OCI-LY1 (cell line): ENCODE measurements at regions not wholly inside any gene's neighbourhood (a gene's known extent, or its start where the extent isn't known, plus 50 kb on each side); places are given as distances from the start of the nearest gene placed in this dataset.

Source experiments
- H2AFZ ChIP-seq: fragments of 200-600 bp; sonication (generic), shearing (Covaris generic); 2 replicates; pipeline ENCODE4 v1.6.0; 2014; ENCODE audit warnings: antibody characterized with exemption, mild to moderate bottlenecking, low read length
- H3F3A ChIP-seq: fragments of 200-600 bp; sonication (generic), shearing (Covaris generic); 2 replicates; pipeline ENCODE4 v1.6.0; 2014; ENCODE audit warnings: mild to moderate bottlenecking, antibody characterized with exemption, low read length, moderate library complexity; ENCODE audit not compliant: insufficient read depth
- H3K27ac ChIP-seq: fragments of 200-600 bp; sonication (generic); 2 replicates; pipeline ENCODE4 v1.5.1; 2014; ENCODE audit warnings: low read length, mixed run types, mild to moderate bottlenecking, low read depth; ENCODE audit not compliant: poor library complexity, severe bottlenecking
- H3K27me3 ChIP-seq: fragments of 200-600 bp; sonication (generic); 2 replicates; pipeline ENCODE4 v1.6.0; 2014; ENCODE audit warnings: antibody characterized with exemption, mild to moderate bottlenecking, low read length, moderate library complexity; ENCODE audit not compliant: insufficient read depth
- H3K36me3 ChIP-seq: fragments of 200-600 bp; sonication (generic); 2 replicates; pipeline ENCODE4 v1.6.1; 2014; ENCODE audit warnings: mild to moderate bottlenecking, antibody characterized with exemption, low read length, moderate library complexity, mixed read lengths; ENCODE audit not compliant: insufficient read depth
- H3K4me1 ChIP-seq: fragments of 200-600 bp; sonication (generic); 2 replicates; pipeline ENCODE4 v1.5.1; 2014; ENCODE audit warnings: mild to moderate bottlenecking, low read length, moderate library complexity; ENCODE audit not compliant: insufficient read depth, severe bottlenecking
- H3K4me2 ChIP-seq: fragments of 200-600 bp; sonication (generic), shearing (Covaris generic); 2 replicates; pipeline ENCODE4 v1.6.1; 2014; ENCODE audit warnings: low read length
- H3K4me3 ChIP-seq: fragments of 200-600 bp; sonication (generic); 2 replicates; pipeline ENCODE4 v1.5.1; 2014; ENCODE audit warnings: low read length, low read depth, mild to moderate bottlenecking, mixed read lengths; ENCODE audit not compliant: poor library complexity, severe bottlenecking
- H3K79me2 ChIP-seq: fragments of 200-600 bp; shearing (Covaris generic); 2 replicates; pipeline ENCODE4 v1.6.1; 2016; ENCODE audit warnings: mixed run types, low read length, mixed read lengths; ENCODE audit not compliant: insufficient read depth
- H3K9ac ChIP-seq: fragments of 200-600 bp; sonication (generic), shearing (Covaris generic); 2 replicates; pipeline ENCODE4 v1.6.1; 2014; ENCODE audit warnings: mild to moderate bottlenecking, low read length, mixed read lengths
- H3K9me2 ChIP-seq: fragments of 200-600 bp; sonication (generic), shearing (Covaris generic); 2 replicates; pipeline ENCODE4 v1.6.1; 2014; ENCODE audit warnings: low read depth, mild to moderate bottlenecking, low read length, mixed read lengths
- H3K9me3 ChIP-seq: fragments of 200-600 bp; shearing (Covaris generic); 2 replicates; pipeline ENCODE4 v1.6.1; 2014; ENCODE audit warnings: low read length, mixed read lengths
- H4K20me1 ChIP-seq: fragments of 200-600 bp; sonication (generic), shearing (Covaris generic); 2 replicates; pipeline ENCODE4 v1.6.0; 2016; ENCODE audit warnings: mild to moderate bottlenecking, low read length; ENCODE audit not compliant: insufficient read depth
- EZH2 ChIP-seq: fragments of 200-600 bp; sonication (generic), shearing (Covaris generic); IDR thresholded peaks from 2 replicates; pipeline ENCODE4 v1.8.0; 2017; ENCODE audit warnings: borderline replicate concordance, mixed run types, mild to moderate bottlenecking, antibody characterized with exemption, low read length, moderate library complexity, mixed read lengths
- TF ChIP-seq, protein P1 (sequence below): fragments of 200-600 bp; sonication (generic), shearing (Covaris generic); IDR thresholded peaks from 2 replicates; pipeline ENCODE4 v1.5.1; 2017; ENCODE audit warnings: mild to moderate bottlenecking, antibody characterized with exemption, low read length, moderate library complexity, mixed read lengths

DNA sequence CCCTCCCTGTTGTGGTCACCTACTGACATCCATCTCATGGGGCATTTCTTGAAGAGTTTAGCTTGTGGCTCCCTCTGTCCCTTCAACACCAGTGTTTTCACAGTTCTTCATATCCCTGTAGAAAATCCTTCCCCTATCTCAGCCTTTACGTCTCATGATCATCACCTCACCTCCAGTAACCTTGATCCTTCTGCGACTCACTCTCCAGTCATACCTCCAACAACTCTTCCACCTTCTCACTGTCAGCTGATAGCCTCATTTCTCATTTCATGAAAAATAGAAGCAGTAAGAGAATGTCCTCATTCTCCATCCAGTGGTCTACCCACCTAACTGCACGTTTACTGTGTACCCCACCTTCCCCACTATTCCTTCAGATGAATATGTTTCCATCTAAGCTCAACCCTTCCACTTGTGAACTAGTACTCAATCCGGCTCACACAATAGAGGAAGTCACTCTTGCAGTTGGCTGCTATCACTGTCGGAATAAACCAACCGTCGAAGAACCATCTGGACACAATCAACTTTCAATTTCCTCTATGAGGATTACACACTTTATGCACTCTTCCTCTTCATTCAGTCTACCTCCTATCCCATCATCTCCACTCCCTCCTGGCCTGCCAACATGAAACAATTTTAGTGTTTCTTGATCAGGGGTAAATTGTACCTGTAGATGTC lies 256.0 kb downstream of the AHR start:
- Histone ChIP-seq H4K20me1 (no peaks in the 10 kb centered on the region), H2AFZ (no peak overlapping the region), H3K9me2 (no peaks in the 10 kb centered on the region), H3K27ac (no peak overlapping the region), H3K36me3 (no peaks in the 10 kb centered on the region), H3K4me1 (no peaks in the 10 kb centered on the region), H3K9ac (no peak overlapping the region), H3F3A (no peaks in the 10 kb centered on the region), H3K4me3 (no peak overlapping the region), H3K4me2 (no peak overlapping the region), H3K9me3 (no peaks in the 10 kb centered on the region), H3K79me2 (no peaks in the 10 kb centered on the region), H3K27me3 (no peaks in the 10 kb centered on the region)
- TF ChIP-seq EZH2, result no peak
- TF ChIP-seq, protein P1, sequence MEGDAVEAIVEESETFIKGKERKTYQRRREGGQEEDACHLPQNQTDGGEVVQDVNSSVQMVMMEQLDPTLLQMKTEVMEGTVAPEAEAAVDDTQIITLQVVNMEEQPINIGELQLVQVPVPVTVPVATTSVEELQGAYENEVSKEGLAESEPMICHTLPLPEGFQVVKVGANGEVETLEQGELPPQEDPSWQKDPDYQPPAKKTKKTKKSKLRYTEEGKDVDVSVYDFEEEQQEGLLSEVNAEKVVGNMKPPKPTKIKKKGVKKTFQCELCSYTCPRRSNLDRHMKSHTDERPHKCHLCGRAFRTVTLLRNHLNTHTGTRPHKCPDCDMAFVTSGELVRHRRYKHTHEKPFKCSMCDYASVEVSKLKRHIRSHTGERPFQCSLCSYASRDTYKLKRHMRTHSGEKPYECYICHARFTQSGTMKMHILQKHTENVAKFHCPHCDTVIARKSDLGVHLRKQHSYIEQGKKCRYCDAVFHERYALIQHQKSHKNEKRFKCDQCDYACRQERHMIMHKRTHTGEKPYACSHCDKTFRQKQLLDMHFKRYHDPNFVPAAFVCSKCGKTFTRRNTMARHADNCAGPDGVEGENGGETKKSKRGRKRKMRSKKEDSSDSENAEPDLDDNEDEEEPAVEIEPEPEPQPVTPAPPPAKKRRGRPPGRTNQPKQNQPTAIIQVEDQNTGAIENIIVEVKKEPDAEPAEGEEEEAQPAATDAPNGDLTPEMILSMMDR, result no peak

DNA sequence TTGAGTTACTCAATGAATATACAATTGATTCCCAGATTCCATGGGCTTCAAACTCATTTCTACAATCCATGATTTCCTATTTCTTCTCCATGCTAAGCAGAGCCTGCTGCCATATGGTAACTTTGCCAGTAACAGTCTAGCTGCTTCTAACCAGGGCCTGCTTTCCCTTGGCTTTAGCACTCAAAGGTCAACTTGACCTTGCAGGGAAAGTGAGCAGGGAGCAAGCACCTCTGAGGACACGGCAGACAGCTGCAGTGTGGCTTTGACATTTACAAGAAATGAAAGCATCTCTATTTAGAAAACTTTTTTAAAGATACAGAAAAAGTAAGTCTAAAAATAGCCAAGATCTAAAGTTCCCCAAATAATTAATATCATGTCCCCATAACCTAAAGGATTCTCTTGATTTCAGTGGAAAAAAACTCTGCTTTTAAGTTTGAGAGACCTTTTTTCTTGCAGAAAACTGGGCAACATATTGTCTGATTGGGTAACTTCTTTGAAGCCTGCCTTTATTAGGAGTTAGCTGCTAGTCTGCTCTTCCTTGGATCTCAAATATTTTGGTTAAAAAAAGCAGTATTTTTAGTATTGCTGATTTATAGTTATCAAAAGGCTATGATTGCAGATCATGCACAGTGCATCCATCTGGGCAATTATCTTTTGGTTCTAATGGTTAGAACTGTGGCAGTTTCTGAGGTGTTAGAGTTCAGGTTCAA lies 257.9 kb downstream of the AHR start:
- no peak overlapping the region for H3K27ac ChIP-seq
- no peaks in the 10 kb centered on the region for H3K27me3 ChIP-seq
- no peak overlapping the region for H3K4me2 ChIP-seq
- H3F3A ChIP-seq, result no peaks in the 10 kb centered on the region
- no peak overlapping the region for H2AFZ ChIP-seq
- H3K9me3 ChIP-seq, result no peaks in the 10 kb centered on the region
- no peaks in the 10 kb centered on the region for H3K4me1 ChIP-seq
- no peak for TF ChIP-seq EZH2
- TF ChIP-seq, protein P1, result no peak
- H4K20me1 ChIP-seq, result no peaks in the 10 kb centered on the region
- H3K9ac ChIP-seq, result no peak overlapping the region
- H3K4me3 ChIP-seq, result no peak overlapping the region
- no peaks in the 10 kb centered on the region for H3K36me3 ChIP-seq
- H3K9me2 ChIP-seq, result no peaks in the 10 kb centered on the region
- no peaks in the 10 kb centered on the region for H3K79me2 ChIP-seq

DNA sequence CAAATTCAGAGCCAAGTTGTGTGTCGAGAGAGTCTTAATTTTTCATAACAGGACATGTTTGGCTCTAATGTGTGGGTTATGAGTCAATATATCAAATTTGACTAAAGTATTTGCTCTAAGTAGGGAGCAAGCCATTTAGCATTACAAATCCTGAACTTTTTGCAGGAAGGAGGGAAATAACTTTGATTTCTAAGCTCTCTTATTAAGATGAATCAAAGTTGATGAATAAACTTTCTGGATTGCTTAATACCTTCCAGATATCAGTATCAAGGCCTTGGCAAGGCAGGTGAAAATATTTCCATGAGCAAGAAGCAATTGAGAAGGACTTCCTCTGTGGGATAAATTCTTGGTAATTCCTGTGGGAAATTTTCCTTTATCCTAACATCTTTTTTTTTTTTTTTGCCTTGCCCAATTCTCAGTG lies 258.8 kb downstream of the AHR start:
- Histone ChIP-seq H3K9ac (no peak overlapping the region), H3K27ac (no peak overlapping the region)

More for the DNA sequence above, 258.8 kb downstream of the AHR start:
- Histone ChIP-seq H3K9me2 (no peaks in the 10 kb centered on the region), H2AFZ (no peak overlapping the region), H3K4me1 (no peaks in the 10 kb centered on the region), H3F3A (no peaks in the 10 kb centered on the region), H3K4me2 (no peak overlapping the region), H3K79me2 (no peaks in the 10 kb centered on the region), H3K9me3 (no peaks in the 10 kb centered on the region), H3K27me3 (no peaks in the 10 kb centered on the region), H4K20me1 (no peaks in the 10 kb centered on the region), H3K4me3 (no peak overlapping the region), H3K36me3 (no peaks in the 10 kb centered on the region)
- no peak for TF ChIP-seq EZH2
- TF ChIP-seq, protein P1, result no peak
